C4-2B (cell line): ENCODE measurements at regions not wholly inside any gene's neighbourhood (a gene's known extent, or its start where the extent isn't known, plus 50 kb on each side); places are given as distances from the start of the nearest gene placed in this dataset.

Experiments used
- CTCF ChIP-seq: fragments of 450-650 bp; conservative IDR thresholded peaks from 2 replicates; pipeline ENCODE4 v1.5.1; 2017; ENCODE audit warnings: mild to moderate bottlenecking
- ZFX ChIP-seq: fragments of 450-650 bp; IDR thresholded peaks from 2 replicates; pipeline ENCODE4 v1.6.1; 2017

GRCh38 chr14:38500125-38500524 lies 244.2 kb upstream of the CLEC14A start:
- TF ChIP-seq CTCF: no peak
- TF ChIP-seq ZFX: no peak
